Breast epithelium (tissue), 3 donors: ENCODE measurements at regions not wholly inside any gene's neighbourhood (a gene's known extent, or its start where the extent isn't known, plus 50 kb on each side); places are given as distances from the start of the nearest gene placed in this dataset.

Experiments used
- CTCF ChIP-seq, 3 donors: fragments of 450-650 bp; IDR thresholded peaks; one replicate each; pipeline ENCODE4 v1.5.1; 2016 to 2017; ENCODE audit warnings: antibody characterized with exemption in 3 of 3, mild to moderate bottlenecking in 3 of 3, moderate library complexity in 3 of 3
- POLR2A ChIP-seq: fragments of 450-650 bp; IDR thresholded peaks from one replicate; pipeline ENCODE4 v1.6.1; 2016; ENCODE audit warnings: antibody characterized with exemption, mild to moderate bottlenecking, moderate library complexity
- POLR2AphosphoS5 ChIP-seq, 3 donors: sonication (generic); formaldehyde crosslinking; IDR thresholded peaks; one replicate each; pipeline ENCODE4 v1.6.1; 2017; ENCODE audit warnings: antibody characterized with exemption in 3 of 3

GRCh38 chr2:190123956-190124355 is 61.4 kb upstream of the MSTN start:
- TF ChIP-seq CTCF (IDR thresholded peaks at IDR 0.05) (no peak), POLR2A (no peak), POLR2AphosphoS5 (IDR thresholded peaks at IDR 0.05) (no peak)
